ENCODE measurements at regions not wholly inside any gene's neighbourhood (a gene's known extent, or its start where the extent isn't known, plus 50 kb on each side); places are given as distances from the start of the nearest gene placed in this dataset.

DNA sequence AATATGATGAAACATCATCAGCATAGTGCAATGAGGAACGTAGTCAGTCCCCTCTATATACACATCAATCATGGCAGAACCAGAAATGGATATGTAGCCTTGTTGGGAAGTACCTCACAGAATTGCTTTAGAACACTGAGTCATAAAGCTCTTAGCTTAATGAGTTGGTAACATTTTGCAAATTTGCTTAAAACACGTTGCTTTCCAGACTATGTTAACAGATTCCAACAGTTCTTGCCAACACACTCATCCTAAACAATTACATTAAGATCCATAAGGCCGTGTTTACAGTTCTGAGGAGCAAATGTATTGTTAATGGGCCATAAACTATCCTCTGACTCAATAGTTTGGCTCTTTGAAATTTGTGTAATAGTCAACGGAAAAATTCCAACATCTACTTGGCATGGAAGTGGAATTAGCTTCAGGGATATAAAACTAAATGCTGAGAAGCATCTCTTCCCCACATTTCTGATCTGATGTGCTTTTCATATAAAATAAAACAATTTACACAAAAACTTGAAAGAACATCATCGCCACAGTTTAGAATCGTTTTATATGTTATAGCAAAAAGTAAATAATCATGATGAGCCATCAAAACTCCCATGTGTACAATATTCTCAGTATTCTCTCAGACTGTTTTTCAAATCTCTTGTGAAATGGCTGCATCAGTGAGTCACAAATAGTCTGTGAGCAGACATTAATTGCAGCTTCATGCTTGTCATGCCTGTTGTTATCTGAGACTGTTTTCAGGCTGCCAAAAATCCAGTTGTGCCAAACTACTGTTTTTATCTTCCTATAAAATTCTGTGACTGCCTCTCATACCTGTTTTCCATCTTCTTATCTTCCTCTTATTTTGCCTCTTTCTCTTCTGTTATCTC is 291.9 kb downstream of the COX7C start:
- Histone ChIP-seq H3K9me3 (ENCODE audit: low read length) (no peaks in the 10 kb centered on the region), H3K79me2 (ENCODE audit: insufficient read depth, low read length) (no peaks in the 10 kb centered on the region), H3F3A (ENCODE audit: insufficient read depth, low read length) (no peaks in the 10 kb centered on the region), H4K20me1 (ENCODE audit: insufficient read depth, low read length) (no peaks in the 10 kb centered on the region), H2AFZ (ENCODE audit: low read length) (no peak overlapping the region), H3K4me2 (ENCODE audit: low read length) (no peak overlapping the region), H3K36me3 (ENCODE audit: insufficient read depth, low read length) (no peaks in the 10 kb centered on the region), H3K4me3 (ENCODE audit: low read depth, low read length, poor library complexity, severe bottlenecking) (no peak overlapping the region), H3K9me2 (ENCODE audit: low read depth, low read length) (no peaks in the 10 kb centered on the region), H3K27ac (ENCODE audit: low read depth, low read length, poor library complexity, severe bottlenecking) (no peak overlapping the region), H3K4me1 (ENCODE audit: insufficient read depth, low read length, severe bottlenecking) (no peaks in the 10 kb centered on the region), H3K27me3 (ENCODE audit: insufficient read depth, low read length) (no peaks in the 10 kb centered on the region), H3K9ac (ENCODE audit: low read length) (no peak overlapping the region)
- no peak for TF ChIP-seq EZH2 (IDR thresholded peaks at IDR 0.05; ENCODE audit: borderline replicate concordance, low read length)
- no peak for TF ChIP-seq CTCF (IDR thresholded peaks at IDR 0.05; ENCODE audit: low read length)

DNA sequence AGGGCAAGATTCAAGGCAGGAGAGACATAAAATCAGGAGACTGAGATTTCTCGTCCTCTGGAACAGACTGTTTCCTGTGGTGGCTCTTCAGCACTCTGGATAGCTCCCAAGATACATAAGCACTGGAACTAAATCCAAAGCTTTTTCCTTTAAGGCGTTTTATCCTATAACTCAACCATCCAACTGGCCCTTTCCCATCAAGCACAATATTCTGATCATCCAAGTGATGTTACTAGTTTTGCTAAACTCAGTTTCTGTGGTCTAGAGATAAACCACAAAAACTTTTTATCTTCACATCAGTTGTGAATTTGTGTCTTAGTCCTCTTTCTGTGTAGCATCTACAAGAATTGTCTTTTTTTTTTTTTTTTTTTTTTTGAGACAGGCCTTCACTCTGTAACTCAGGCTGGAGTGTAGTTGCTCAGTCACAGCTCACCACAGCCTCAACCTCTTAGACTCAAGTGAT is 299.4 kb downstream of the COX7C start:
- Histone ChIP-seq H3K79me2 (ENCODE audit: insufficient read depth, low read length) (no peaks in the 10 kb centered on the region), H3K4me3 (ENCODE audit: low read depth, low read length, poor library complexity, severe bottlenecking) (no peak overlapping the region), H3F3A (ENCODE audit: insufficient read depth, low read length) (no peaks in the 10 kb centered on the region), H3K27me3 (ENCODE audit: insufficient read depth, low read length) (no peaks in the 10 kb centered on the region), H3K4me2 (ENCODE audit: low read length) (no peak overlapping the region), H3K36me3 (ENCODE audit: insufficient read depth, low read length) (no peaks in the 10 kb centered on the region), H3K4me1 (ENCODE audit: insufficient read depth, low read length, severe bottlenecking) (no peaks in the 10 kb centered on the region), H3K9me2 (ENCODE audit: low read depth, low read length) (no peaks in the 10 kb centered on the region), H3K27ac (ENCODE audit: low read depth, low read length, poor library complexity, severe bottlenecking) (no peak overlapping the region), H3K9ac (ENCODE audit: low read length) (no peak overlapping the region), H4K20me1 (ENCODE audit: insufficient read depth, low read length) (no peaks in the 10 kb centered on the region), H3K9me3 (ENCODE audit: low read length) (no peaks in the 10 kb centered on the region), H2AFZ (ENCODE audit: low read length) (no peak overlapping the region)
- TF ChIP-seq CTCF (IDR thresholded peaks at IDR 0.05; ENCODE audit: low read length) (no peak), EZH2 (IDR thresholded peaks at IDR 0.05; ENCODE audit: borderline replicate concordance, low read length) (no peak)

- Histone ChIP-seq H3K27ac (ENCODE audit: low read depth, low read length, poor library complexity, severe bottlenecking) (no peak overlapping the region), H4K20me1 (ENCODE audit: insufficient read depth, low read length) (no peaks in the 10 kb centered on the region), H3K9ac (ENCODE audit: low read length) (no peak overlapping the region), H2AFZ (ENCODE audit: low read length) (no peak overlapping the region), H3K4me3 (ENCODE audit: low read depth, low read length, poor library complexity, severe bottlenecking) (no peak overlapping the region), H3K79me2 (ENCODE audit: insufficient read depth, low read length) (no peaks in the 10 kb centered on the region), H3K4me1 (ENCODE audit: insufficient read depth, low read length, severe bottlenecking) (no peaks in the 10 kb centered on the region), H3K4me2 (ENCODE audit: low read length) (no peak overlapping the region), H3K9me3 (ENCODE audit: low read length) (no peaks in the 10 kb centered on the region), H3K27me3 (ENCODE audit: insufficient read depth, low read length) (no peaks in the 10 kb centered on the region), H3K9me2 (ENCODE audit: low read depth, low read length) (no peaks in the 10 kb centered on the region), H3K36me3 (ENCODE audit: insufficient read depth, low read length) (no peaks in the 10 kb centered on the region), H3F3A (ENCODE audit: insufficient read depth, low read length) (no peaks in the 10 kb centered on the region)
- TF ChIP-seq CTCF (IDR thresholded peaks at IDR 0.05; ENCODE audit: low read length) (no peak), EZH2 (IDR thresholded peaks at IDR 0.05; ENCODE audit: borderline replicate concordance, low read length) (no peak)
Observed at GRCh38 chr5:86918246-86918645, 300.5 kb downstream of the COX7C start.
